ENCODE measurements at regions not wholly inside any gene's neighbourhood (a gene's known extent, or its start where the extent isn't known, plus 50 kb on each side); places are given as distances from the start of the nearest gene placed in this dataset.

DNA sequence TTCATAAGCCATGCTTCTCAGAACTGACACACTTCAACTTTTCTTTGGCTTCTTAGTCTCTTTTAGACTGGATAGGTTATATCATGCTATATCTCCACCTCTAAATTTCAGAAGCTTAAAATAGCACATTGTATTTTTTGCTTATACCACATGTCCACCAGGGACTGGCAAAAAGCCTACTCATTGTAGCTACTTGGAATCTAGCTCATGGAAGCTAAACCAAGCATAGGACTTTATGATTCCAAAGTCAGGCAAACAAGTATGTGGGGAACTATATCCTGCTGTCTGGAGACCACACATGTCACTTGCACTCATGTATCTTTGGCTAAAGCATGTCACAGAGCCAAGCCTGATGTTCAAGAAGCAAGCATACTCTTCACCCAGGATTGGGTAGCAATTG is 245.0 kb upstream of the RASGRP1 start (continued):
- TF ChIP-seq HDAC2 (IDR thresholded peaks at IDR 0.05; ENCODE audit: borderline replicate concordance in 1 of 2, low read depth in 2 of 2, low read length in 2 of 2) = no peak
- TF ChIP-seq GTF2F1 (IDR thresholded peaks at IDR 0.05; ENCODE audit: borderline replicate concordance, low read depth, low read length) = no peak
- TF ChIP-seq BRCA1 (IDR thresholded peaks at IDR 0.05; ENCODE audit: low read depth, low read length) = no peak
- no peak for TF ChIP-seq JUND (IDR thresholded peaks at IDR 0.05; ENCODE audit: low read length)
- TF ChIP-seq CEBPB (IDR thresholded peaks at IDR 0.05; ENCODE audit: low read depth, low read length) = no peak
- TF ChIP-seq RBBP5 (IDR thresholded peaks at IDR 0.05; ENCODE audit: borderline replicate concordance, low read depth, low read length) = no peak
